ENCODE measurements at regions not wholly inside any gene's neighbourhood (a gene's known extent, or its start where the extent isn't known, plus 50 kb on each side); places are given as distances from the start of the nearest gene placed in this dataset.

DNA sequence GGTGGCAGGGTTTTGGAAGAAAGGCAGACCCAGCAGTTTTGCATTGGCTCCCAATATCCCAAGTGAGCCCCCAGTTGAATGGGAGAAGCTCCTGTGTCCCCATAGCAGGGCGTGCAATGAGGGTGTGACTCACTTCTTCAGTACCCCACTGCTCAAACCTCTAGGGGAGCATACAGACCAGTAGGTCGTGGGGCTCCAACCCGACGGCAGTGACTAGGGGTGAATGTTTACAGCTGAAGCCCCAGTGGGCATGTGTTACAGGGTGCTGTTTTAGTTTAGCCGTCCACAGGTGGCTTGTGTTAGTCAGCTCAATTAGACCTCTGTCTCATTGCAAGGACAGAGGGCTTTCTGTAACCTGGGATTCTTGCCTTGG is 564.5 kb upstream of the CNTN5 start:
- TF ChIP-seq MYC (IDR thresholded peaks at IDR 0.05; ENCODE audit: low read depth, low read length) (no peak), EZH2 (IDR thresholded peaks at IDR 0.05; ENCODE audit: borderline replicate concordance, low read depth, low read length, severe bottlenecking) (no peak), GATA2 (IDR thresholded peaks at IDR 0.05; ENCODE audit: insufficient read depth, insufficient read length, low read depth, low read length) (no peak), MAX (IDR thresholded peaks at IDR 0.05; ENCODE audit: insufficient read depth, insufficient read length) (no peak)
- TF ChIP-seq, protein P1, sequence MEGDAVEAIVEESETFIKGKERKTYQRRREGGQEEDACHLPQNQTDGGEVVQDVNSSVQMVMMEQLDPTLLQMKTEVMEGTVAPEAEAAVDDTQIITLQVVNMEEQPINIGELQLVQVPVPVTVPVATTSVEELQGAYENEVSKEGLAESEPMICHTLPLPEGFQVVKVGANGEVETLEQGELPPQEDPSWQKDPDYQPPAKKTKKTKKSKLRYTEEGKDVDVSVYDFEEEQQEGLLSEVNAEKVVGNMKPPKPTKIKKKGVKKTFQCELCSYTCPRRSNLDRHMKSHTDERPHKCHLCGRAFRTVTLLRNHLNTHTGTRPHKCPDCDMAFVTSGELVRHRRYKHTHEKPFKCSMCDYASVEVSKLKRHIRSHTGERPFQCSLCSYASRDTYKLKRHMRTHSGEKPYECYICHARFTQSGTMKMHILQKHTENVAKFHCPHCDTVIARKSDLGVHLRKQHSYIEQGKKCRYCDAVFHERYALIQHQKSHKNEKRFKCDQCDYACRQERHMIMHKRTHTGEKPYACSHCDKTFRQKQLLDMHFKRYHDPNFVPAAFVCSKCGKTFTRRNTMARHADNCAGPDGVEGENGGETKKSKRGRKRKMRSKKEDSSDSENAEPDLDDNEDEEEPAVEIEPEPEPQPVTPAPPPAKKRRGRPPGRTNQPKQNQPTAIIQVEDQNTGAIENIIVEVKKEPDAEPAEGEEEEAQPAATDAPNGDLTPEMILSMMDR (IDR thresholded peaks at IDR 0.05; ENCODE audit: extremely low read depth in 1 of 2, insufficient read depth in 1 of 2, low read depth in 1 of 2, low read length in 2 of 2): no peak

Measured in endothelial cell of umbilical vein (primary cell).